Stomach (tissue), 4 donors: ENCODE measurements at regions not wholly inside any gene's neighbourhood (a gene's known extent, or its start where the extent isn't known, plus 50 kb on each side); places are given as distances from the start of the nearest gene placed in this dataset.

Experiments used
- CTCF ChIP-seq, 7 experiments: fragments of 450-650 bp in 4 of 7; fragments of 200-600 bp in 3 of 7; sonication (generic) in 3 of 7; IDR thresholded peaks; one replicate each; pipeline ENCODE4 v1.5.1; 2016 to 2019; ENCODE audit warnings: antibody characterized with exemption in 7 of 7, control low read depth in 2 of 7, mild to moderate bottlenecking in 1 of 7
- EP300 ChIP-seq: sonication (generic); formaldehyde crosslinking; IDR thresholded peaks from one replicate; pipeline ENCODE4 v1.6.1; 2017; ENCODE audit warnings: antibody characterized with exemption
- POLR2A ChIP-seq, 4 donors: fragments of 450-650 bp; IDR thresholded peaks; one replicate each; pipeline ENCODE4 v1.6.1; 2016; ENCODE audit warnings: antibody characterized with exemption in 4 of 4, control low read depth in 2 of 4, mild to moderate bottlenecking in 1 of 4, moderate library complexity in 1 of 4
- POLR2AphosphoS5 ChIP-seq, 3 donors: sonication (generic); formaldehyde crosslinking; IDR thresholded peaks; one replicate each; pipeline ENCODE4 v1.6.1; 2016; ENCODE audit warnings: antibody characterized with exemption in 3 of 3

- TF ChIP-seq CTCF (IDR thresholded peaks at IDR 0.05) (no peak), EP300 (no peak), POLR2A (IDR thresholded peaks at IDR 0.05) (no peak), POLR2AphosphoS5 (IDR thresholded peaks at IDR 0.05) (no peak)
Measured at GRCh38 chr12:60137513-60137912, 541.7 kb downstream of the SLC16A7 start.
